Stimulated activated CD8-positive, alpha-beta memory T cell treated with anti-CD3 and anti-CD28 coated beads, Interleukin-2, amount 100 ng/mL, for 48 hours (primary cell): ENCODE measurements at regions not wholly inside any gene's neighbourhood (a gene's known extent, or its start where the extent isn't known, plus 50 kb on each side); places are given as distances from the start of the nearest gene placed in this dataset.

Experiments used
- DNase-seq, 2 donors: peaks; one replicate each; pipeline ENCODE4 v3.0.0-alpha.2; 2020; ENCODE audit warnings: low read depth in 2 of 2

DNA sequence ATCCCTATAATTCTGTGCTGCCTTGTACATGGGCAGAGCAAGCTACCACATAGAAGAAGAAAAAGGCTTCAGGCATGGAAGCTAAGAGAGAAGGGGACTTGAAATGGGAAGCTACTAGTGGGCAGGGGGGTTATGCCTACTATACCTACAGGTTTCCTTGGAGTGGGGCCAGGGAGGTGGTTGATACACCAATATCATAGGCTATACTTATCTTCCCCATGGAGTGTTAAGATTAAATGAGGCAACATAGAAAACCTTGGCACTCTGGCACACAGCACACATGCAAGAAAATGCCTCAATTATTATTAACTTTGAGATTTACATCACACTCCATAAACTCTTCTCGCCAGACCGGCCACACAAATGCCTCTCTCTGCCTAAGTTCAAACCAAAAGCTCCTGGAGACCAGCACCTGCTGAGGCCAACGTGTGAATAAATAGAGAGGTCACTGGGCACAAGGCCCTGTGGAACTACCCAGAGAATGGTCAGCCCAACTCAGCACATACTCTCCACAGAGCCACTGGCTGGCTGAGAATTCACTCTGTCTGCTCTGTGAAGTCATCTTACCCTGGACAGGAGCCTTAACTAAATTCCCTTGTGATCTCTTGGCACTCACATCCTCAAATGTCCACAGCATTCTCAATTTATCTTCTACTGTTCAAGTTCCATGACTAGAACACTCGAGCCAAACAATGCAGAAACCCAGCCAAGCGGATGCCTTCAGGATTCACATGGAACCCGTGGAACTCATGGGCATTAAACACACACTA, 498.7 kb downstream of the BCL11A start:
- no peak for DNase-seq

DNA sequence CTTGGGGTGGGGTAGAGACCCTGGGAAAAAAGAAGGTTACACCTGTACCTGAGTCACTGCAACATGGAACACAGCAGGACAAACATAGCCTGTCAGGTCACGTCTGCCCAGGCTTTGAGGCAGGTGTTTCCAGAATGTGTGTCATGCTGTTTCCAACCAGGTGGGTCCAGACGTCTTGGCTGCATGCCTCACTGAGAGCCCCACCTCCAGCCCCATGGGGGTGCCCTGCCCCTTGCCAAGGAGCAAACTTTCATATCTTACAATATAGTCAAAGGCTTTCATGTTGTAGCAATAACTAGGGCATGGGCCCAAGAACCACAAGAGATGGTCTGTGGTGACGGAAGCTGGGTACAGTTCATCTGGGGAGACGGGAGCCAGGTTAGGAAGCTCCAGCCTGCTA, 499.7 kb downstream of the BCL11A start:
- DNase-seq: no peak

DNA sequence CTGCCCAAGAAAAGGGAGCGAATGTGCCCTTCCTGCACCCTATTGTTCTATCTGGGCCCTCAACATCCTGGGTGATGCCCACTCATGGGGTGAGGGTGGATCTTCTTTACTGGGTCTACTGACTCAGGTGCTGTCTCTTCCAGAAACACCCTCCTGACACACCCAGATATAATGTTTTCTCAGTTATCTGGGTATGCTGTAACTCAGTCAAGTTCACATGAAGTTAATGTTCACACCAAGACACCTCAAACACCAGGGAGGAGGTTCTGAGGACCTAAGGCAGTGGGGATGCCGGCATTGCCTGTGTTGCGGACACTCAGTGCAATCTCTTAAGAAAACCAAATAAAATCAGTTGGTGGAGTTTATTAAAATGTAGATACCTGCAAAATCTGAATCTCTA, 500.9 kb downstream of the BCL11A start:
- no peak for DNase-seq

DNA sequence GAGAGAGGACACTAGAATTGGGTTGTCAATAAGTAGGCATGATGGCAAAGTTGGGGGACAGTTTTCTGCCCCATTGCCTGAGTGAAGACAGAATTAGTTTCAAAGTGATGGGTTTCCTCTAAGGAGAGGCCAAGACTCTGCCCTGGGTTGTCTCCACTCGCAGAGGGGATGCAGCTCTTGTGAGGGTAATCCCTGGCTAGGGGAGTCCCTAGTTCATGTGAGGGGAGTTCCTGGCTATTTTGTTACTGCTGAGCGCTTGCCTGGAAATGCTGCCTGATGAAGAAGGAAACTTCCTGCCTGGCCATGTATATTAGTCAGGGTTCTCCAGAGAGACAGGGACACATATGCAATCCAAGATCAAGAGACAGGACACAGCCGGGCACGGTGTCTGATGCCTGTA, 501.5 kb downstream of the BCL11A start:
- no peak for DNase-seq

DNA sequence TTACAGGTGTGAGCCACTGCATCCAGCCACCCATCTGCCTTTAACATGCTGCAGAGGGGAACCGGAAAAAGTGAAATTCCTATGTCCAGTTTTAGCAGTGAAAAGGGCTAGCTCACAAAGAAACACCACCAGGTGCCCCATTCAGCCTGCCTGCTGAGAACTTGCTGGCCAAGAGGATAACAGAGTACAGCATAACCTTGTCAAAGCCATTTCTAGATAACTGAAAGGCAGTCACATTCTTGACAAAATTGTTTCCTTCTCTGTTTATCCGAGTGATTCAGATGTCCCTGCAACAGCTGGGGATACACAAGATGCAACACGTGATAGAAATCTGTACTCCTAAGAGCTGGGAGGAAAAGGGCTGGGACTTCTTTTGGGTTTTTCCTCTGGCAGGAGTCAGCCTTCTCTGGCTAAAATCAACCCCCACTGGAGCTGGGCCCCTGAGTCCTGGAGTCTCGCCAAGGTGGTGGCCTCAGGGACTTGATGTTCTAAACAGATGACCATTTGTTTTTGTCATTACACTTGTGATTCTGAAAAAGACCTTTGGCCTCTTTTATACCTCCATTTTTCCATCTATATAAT, 505.4 kb downstream of the BCL11A start:
- DNase-seq: no peak

DNA sequence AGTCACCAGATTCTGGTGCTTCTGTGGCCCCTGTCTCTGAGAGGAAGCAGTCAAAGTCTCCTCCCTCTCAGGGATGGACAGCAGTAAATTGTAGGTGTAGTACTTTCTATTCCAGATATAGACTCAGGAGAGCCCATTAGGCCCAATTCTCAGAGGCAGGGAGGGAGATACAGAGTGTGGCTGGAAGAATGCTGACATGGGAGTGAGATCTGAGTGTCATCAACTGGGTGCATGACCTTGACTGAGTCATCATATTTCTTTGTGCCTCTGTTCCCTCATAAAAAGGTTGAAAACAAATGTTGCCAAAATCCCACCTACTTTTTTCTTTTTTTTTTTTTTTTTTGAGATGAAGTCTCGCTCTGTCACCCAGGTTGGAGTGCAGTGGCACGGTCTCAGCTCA, 506.1 kb downstream of the BCL11A start:
- no peak for DNase-seq

DNA sequence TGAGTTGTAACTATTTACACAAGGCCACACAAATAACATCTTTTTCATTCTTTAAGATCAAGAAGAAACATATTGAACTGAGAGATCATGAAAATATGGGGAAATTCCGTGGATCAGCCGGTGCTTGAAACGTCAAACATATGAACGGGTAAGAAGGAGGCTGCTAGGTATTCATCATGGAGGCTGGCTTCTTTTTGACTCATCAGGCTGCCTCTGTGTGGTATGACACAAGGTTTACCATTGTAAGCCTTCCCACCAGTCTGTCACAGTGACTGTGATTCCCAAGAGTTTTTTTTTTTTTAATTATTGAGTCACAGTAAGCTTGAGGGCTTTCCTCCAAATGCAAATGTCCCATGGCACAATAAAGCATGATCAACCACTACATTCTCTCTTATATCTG, 506.9 kb downstream of the BCL11A start:
- DNase-seq: no peak

DNA sequence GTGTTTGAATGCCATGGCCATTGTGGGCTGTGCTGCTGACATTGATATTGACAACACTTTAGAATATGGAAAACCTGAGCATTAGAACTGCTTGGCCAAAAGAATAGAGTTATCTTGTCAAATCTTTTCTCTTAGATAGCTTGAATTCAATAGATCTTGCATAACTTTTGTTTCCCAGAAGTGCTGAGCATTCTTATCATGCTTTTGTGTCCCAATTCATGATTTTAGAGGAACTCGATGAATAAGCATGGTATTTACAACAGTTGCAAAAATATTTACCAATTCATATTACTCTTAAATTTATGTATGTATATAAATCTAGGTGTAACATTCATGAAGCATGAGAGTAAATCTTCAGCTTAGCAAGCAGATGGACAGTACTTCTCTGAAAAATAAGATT, 508.0 kb downstream of the BCL11A start:
- no peak for DNase-seq

DNA sequence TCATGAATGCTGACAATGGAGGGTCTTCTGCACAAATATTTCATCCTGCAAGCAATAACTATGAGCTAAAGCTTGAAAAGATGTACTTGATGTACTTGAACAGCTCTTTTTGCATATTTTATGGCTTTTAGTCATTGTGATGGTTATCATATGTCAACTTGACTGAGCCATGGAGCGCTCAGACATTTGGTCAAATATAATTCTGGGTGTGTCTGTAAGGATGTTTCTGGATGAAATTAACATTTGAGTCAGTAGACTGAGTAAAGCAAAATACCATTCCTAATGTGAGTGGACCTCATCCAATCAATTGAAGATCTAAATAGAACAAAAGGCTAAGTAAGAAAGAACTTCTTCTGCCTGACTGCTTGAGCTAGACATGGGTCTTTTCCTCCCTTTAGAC, 509.0 kb downstream of the BCL11A start:
- DNase-seq: no peak

DNA sequence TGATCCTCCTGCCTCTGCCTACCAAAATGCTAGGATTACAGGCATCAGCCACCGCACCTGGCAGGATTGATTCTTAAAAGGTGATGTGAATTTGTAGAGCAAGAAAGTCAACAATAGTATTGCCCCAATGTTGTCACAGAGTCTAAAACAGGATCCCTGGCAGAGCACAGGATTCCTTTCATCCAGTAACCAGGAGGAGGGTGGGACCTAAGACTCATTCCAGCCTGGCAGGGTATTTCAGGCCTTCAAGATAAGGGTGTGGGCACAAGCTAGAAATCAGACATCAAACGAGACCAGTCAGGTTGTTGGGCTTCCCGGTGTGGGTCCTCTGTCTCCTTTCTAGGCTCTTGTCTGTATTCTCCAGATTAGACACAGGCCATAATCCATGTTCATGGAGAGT, 511.4 kb downstream of the BCL11A start:
- no peak for DNase-seq

DNA sequence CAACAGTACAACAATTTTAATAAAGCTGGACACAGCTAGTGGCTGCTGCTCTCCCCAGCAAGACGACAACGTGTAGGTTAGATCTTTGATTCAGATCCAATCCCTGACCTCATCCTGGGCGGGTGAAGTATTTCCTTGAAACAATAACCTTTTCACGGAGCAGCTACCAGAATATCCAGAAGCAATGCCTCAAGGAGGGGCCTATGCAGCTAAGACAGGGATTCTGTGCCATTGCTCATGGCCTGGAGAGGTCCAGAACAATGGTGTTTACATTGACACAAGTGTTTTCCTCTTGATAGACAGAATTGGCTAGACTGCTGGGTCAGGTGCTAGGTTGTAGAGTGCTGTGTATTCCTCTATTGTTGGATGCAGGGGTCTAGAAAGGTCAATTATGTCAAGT, 520.1 kb downstream of the BCL11A start:
- no peak for DNase-seq

DNA sequence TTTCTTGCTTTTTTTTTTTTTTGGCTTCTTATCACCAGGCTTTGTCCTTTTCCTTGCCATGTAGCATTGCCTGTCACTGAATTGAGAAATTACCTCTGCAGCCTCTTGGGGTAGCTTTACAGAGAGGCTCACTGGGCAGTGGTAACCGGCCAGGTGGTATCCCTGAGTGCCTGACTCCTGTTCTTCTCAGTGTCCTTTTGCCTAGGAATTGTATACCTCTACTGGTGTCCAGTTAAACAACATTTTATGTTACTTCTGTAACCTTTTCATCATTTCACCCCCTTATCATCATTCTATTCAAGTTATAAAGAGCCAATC, 523.9 kb downstream of the BCL11A start:
- no peak for DNase-seq

DNA sequence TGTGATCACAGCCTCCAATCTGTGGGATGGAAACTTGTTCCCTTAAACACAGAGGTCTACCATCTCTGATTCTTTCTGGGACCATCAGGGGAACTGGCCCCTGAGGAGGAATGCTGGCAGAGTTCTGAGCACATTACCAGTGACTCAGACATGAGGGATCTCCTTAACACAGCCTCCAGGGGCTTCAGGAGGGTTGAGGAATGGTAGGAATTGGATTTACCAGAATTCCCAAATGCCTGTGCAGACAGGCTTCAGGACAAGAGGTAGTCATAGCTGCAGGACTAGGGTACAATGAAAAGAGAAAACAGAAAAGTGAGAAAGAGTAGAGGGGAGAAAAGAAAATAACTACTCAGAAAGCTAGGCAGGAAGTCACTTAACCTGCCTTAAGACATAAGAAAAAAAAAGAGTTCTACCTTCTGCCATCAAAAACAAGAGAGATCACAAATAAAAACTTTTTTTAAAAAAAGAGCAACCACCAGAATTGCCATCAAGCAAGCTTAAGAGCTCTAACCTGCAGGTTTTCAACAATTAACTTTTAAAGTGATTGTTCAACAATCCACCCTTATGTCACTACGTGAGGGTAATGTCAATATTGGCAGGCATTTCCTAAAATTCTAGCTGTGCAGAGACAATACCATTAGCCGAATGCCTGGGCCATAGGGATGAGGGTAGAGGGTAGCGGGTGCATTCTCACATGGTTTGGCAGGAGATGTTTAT, 524.4 kb downstream of the BCL11A start:
- no peak for DNase-seq

DNA sequence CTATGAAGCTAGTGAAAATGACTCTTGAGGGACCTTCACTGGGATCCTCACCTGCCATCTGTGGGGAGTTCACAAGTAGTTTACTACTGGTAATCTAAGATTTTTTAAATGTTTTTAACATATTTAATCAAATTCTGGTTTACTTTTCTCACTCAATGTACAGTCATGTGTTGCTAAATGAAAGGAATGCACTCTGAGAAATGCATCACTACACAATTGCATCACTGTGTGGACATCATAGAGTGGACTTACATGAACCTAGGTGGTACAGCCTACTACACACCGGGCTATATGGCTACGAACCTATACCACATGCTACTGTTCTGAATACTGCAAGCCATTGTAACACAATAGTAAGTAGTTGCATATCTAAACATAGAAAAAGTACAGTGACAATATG, 528.0 kb downstream of the BCL11A start:
- no peak for DNase-seq

DNA sequence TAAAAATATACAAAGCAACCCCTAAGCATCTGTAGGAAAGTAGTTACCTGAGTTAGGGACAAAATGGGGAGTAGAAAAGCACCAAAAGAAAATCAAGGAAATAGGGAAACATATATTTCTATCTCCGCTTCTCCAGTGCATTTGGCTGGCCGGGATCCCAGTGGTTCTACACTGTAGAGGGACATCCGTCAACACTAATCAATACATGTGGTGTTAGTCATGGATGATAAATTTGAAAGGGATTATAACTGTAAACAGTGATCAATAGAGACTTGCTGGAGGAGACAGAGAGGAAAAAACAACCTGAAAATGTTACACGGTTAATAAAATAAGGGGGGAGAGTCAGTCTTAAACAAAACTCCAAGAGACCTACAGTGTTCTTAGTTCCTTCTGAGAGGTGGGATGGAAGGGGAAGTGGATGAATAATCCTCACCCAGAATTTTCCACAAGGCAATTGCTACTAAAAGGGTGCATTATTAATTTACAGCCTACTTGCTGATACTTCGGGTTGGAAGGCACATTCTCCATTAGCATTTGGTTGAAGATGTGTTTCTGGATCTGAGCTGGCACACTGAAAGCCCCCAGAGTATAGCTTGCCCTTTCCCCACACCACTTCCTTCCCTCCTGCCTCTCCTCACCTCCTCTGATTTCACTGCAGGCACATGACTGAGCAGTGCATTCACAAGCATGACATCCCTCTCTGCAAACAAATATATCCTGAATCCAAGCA, 530.0 kb downstream of the BCL11A start:
- DNase-seq: no peak

DNA sequence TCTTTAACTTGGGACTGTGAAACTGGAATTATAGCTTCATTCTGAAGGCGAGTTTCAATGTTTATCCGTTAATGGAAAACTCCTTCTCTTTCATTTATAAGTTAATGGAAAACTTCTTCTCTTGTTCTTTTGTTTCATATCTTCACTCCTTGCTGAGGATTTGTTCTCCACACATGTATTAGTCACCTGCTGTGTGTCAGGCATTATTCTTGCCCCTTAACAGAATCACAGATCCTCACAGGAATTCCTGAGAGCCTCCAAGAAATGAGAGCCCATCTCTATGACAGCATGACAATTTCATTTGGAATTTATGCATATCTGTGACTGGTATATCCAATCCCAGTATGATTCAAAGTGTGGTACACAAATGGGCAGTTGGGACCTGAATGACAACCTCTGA, 545.8 kb downstream of the BCL11A start:
- no peak for DNase-seq

DNA sequence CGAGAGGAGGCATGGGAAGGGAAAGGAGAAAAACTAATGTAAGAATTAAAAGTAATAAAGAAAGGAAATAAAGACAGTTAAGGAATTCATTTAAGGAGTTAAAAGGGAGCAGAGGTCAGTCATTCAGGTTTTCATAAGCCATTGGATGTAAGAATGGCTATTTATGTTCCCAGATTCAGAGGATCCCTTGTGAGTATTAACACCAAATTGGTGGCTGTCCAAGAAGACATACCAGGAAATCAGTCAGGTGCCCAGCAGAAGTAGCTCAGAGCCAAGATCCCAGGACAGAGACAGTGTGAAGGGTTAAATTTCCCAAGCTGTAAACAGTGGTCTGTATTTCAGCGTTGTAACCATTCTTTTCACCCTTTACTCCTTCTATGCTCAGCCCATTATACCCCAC, 550.4 kb downstream of the BCL11A start:
- DNase-seq: no peak

DNA sequence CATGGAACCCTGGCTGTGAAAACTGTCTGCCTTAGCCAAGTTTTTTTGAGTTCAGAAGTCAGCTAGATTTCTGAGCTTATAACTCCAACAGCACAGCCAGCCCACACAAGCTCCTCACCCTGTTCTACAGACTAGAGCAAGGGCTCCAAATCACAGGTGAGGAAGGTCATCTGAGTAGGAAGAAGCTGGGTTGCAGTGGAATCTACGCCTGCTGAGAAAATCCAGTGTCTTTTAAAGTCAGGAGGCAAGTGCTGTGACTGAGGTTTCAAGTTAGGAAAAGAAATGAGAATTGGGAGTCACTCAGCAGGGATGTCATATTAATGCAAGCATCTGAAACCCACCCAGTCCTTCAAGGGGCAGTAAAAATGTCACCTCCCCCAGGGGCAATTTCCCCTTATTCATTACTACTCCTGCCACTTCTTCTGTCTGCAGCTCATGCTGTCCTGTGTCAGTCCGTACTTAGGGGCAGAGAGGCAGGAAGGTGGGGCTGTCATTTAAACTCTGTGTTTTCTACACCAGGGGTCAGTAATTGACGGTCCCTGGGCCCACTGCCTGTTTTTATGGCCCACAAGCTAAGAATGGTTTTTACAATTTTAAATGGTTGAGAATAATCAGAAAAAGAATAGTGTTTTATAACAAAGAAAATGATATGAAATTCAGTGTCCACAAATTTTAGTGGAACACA, 551.1 kb downstream of the BCL11A start:
- no peak for DNase-seq

DNA sequence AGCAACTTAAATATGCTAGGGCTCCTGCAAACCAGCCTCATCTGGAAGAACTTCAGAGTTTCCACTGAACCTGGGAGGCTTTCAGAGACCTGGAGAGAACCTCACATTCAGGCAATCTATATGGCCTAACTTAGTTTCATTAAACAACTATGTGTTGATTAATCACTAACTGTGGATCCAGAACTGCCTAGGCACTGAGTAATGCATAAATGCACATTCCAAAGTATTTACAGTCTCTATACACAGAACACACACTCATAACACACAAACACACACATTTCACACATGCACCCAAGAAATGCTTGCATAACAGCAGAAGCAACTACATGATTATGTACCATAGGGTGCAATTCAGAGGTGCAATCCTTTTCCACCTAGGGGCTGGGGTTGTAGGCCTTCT, 552.8 kb downstream of the BCL11A start:
- no peak for DNase-seq

DNA sequence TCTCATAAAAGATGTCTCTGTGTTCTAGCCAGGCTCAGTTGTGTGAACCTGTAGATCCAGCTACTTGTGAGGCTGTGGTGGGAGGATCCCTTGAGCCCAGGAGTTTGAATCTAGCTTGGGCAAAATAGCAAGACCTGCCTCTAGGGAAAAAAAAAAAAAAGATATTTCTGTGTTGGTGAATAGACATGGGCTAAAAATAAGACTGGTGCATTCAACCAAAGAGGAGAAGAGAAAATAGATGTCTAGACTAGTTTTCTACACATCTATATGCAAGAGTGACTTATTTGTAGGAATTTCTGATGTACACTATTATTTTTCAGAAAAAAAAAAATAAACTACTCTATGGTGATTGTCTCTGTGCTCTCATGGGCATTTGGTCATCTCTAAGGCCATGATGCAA, 555.1 kb downstream of the BCL11A start:
- no peak for DNase-seq

DNA sequence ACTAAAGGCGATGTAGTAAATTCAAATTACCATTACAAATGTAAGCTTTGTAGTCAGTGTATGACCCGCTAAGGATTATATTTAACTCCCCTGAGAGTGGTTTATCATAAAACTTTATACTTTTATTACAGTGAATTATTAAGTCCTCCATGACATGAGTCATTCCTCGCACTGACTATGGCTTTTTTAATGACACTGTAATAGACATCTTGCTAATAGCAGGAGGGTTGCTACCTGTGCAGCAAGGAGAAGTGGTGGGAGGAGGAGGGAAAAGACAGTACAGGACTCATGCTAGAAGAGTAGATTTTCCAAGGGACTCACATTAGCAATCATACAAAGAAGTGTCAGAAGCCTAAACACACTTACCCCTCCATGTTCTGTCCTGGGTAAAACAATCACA, 556.1 kb downstream of the BCL11A start:
- no peak for DNase-seq

DNA sequence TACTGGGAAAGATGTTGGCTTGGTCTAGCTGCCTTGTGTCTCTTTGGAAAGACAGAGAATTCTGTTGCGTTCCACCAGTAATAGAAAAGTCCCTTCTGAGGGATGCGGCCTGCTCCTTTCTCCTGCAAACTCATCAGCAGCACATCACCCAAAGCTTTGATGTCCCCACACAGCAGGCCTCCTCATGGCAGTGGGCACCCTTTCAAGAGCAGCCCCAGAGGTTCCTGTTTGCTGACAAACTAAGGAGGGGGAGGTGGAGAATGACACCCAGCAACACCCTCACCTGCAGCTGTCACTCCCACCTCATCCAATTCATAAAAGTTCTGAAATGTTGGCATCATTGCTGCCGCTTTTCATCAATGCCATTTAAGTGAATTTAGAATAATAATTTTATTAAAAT, 556.6 kb downstream of the BCL11A start:
- no peak for DNase-seq
